ENCODE measurements at regions not wholly inside any gene's neighbourhood (a gene's known extent, or its start where the extent isn't known, plus 50 kb on each side); places are given as distances from the start of the nearest gene placed in this dataset.

- TF ChIP-seq CTCF (conservative IDR thresholded peaks at IDR 0.05; ENCODE audit: low read length), result no peak
- no peak for TF ChIP-seq EZH2phosphoT487 (IDR thresholded peaks at IDR 0.05; ENCODE audit: borderline replicate concordance, low read depth, low read length)
These were observed 128.2 kb upstream of the ENPEP start for GRCh38 chr4:110347805-110348204.

All from OCI-LY7 (cell line).